ENCODE measurements at regions not wholly inside any gene's neighbourhood (a gene's known extent, or its start where the extent isn't known, plus 50 kb on each side); places are given as distances from the start of the nearest gene placed in this dataset.
A peak's percentile ranks its signal among the peaks of the same experiment; 100 is the strongest.

DNA sequence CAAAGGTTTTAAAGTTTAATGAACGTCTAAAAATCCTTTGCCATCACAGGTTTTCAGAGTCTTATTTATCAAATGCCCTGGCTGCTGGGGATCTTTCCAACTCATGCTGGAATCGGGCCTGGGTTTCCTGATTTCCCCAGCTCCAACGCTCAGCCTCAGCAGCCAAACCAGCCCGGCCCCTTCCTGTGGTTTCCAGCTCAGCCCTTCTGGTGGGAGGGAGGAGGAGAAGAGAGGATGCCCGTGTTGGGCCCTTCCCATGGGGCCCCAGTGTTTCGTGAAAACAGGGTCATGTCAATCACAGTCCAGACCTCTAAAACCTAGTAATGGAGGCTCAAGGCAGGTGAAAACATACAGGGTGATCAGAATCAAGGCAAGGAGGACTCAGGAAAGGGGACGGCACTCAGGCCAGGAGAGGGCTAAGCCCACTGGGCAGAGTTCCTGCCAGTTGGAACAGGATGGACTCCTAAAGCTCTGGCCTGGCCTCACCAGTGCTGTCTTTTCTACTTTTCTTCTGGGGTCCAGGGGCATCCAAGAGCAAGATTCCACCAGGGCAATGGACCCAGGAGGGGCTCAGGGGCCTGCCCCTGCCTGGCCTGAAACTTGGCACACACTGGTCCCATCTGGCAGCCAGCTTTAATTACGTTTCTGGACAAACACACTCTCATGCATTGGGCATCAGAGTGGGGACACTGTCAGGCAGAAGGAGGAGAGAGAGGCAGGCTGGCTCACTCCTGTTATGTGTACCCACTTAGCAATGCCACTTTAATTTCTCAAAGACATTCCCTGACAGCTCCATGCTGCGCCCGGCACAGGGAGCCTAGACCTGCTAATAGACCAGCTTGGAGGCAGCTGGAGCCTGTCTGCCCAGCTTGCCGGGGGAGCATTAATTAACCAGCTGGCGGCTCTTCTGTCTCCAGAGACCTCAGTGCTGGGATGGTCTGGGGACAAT is 194.6 kb downstream of the FAM43A start:
- Histone ChIP-seq H3F3A (replicated peaks; ENCODE audit: low read depth) (no peaks in the 10 kb centered on the region), H3K4me2 (no peak overlapping the region), H4K20me1 (replicated peaks; ENCODE audit: insufficient read depth) (no peaks in the 10 kb centered on the region), H3K4me1 (ENCODE audit: insufficient read depth) (no peaks in the 10 kb centered on the region), H3K27ac (ENCODE audit: low read depth) (no peak overlapping the region), H3K79me2 (replicated peaks; ENCODE audit: insufficient read depth) (no peaks in the 10 kb centered on the region), H3K36me3 (ENCODE audit: insufficient read depth) (no peaks in the 10 kb centered on the region), H3K4me3 (no peak overlapping the region), H3K9me2 (ENCODE audit: insufficient read depth) (no peaks in the 10 kb centered on the region), H2AFZ (no peak overlapping the region; the same call in 1 of the 2 replicates), H3K27me3 (ENCODE audit: insufficient read depth) (no peaks in the 10 kb centered on the region)
- Mint-ChIP-seq H3K36me3 (ENCODE audit: low read depth) (no peaks in the 10 kb centered on the region), H3K4me1 (no peaks in the 10 kb centered on the region), H3K27me3 (ENCODE audit: insufficient read depth, low read depth, poor library complexity) (peaks cover 4% of the 10 kb centered on the region), H3K9me3 (peaks cover 4% of the 10 kb centered on the region; the same call in 1 of the 3 replicates), H3K27ac (no peak overlapping the region), H3K4me3 (no peak overlapping the region)
- ATAC-seq (peak; percentile 55), DNase-seq (ENCODE audit: low spot score) (no peak)
- TF ChIP-seq STAT1 (IDR thresholded peaks at IDR 0.05; ENCODE audit: unreplicated experiment) (no peak), EZH2phosphoT487 (IDR thresholded peaks at IDR 0.05; ENCODE audit: unreplicated experiment) (no peak), JUNB (IDR thresholded peaks at IDR 0.05; ENCODE audit: unreplicated experiment) (no peak), ZNF114 (CRISPR knock-in tag; IDR thresholded peaks at IDR 0.05) (no peak), EZH2 (IDR thresholded peaks at IDR 0.05; ENCODE audit: low read depth, unreplicated experiment) (no peak), NANOG (IDR thresholded peaks at IDR 0.05; ENCODE audit: borderline replicate concordance) (no peak), CREB1 (CRISPR knock-in tag; IDR thresholded peaks at IDR 0.05; ENCODE audit: low read depth) (no peak), POLR2AphosphoS5 (IDR thresholded peaks at IDR 0.05; ENCODE audit: low read depth) (no peak), ZNF331 (CRISPR knock-in tag; IDR thresholded peaks at IDR 0.05; ENCODE audit: low read depth) (no peak)
- TF ChIP-seq, protein P1, sequence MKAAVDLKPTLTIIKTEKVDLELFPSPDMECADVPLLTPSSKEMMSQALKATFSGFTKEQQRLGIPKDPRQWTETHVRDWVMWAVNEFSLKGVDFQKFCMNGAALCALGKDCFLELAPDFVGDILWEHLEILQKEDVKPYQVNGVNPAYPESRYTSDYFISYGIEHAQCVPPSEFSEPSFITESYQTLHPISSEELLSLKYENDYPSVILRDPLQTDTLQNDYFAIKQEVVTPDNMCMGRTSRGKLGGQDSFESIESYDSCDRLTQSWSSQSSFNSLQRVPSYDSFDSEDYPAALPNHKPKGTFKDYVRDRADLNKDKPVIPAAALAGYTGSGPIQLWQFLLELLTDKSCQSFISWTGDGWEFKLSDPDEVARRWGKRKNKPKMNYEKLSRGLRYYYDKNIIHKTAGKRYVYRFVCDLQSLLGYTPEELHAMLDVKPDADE (IDR thresholded peaks at IDR 0.05), result no peak
- TF ChIP-seq, protein P2, sequence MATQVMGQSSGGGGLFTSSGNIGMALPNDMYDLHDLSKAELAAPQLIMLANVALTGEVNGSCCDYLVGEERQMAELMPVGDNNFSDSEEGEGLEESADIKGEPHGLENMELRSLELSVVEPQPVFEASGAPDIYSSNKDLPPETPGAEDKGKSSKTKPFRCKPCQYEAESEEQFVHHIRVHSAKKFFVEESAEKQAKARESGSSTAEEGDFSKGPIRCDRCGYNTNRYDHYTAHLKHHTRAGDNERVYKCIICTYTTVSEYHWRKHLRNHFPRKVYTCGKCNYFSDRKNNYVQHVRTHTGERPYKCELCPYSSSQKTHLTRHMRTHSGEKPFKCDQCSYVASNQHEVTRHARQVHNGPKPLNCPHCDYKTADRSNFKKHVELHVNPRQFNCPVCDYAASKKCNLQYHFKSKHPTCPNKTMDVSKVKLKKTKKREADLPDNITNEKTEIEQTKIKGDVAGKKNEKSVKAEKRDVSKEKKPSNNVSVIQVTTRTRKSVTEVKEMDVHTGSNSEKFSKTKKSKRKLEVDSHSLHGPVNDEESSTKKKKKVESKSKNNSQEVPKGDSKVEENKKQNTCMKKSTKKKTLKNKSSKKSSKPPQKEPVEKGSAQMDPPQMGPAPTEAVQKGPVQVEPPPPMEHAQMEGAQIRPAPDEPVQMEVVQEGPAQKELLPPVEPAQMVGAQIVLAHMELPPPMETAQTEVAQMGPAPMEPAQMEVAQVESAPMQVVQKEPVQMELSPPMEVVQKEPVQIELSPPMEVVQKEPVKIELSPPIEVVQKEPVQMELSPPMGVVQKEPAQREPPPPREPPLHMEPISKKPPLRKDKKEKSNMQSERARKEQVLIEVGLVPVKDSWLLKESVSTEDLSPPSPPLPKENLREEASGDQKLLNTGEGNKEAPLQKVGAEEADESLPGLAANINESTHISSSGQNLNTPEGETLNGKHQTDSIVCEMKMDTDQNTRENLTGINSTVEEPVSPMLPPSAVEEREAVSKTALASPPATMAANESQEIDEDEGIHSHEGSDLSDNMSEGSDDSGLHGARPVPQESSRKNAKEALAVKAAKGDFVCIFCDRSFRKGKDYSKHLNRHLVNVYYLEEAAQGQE (IDR thresholded peaks at IDR 0.05; ENCODE audit: unreplicated experiment), result no peak
- TF ChIP-seq, protein P3, sequence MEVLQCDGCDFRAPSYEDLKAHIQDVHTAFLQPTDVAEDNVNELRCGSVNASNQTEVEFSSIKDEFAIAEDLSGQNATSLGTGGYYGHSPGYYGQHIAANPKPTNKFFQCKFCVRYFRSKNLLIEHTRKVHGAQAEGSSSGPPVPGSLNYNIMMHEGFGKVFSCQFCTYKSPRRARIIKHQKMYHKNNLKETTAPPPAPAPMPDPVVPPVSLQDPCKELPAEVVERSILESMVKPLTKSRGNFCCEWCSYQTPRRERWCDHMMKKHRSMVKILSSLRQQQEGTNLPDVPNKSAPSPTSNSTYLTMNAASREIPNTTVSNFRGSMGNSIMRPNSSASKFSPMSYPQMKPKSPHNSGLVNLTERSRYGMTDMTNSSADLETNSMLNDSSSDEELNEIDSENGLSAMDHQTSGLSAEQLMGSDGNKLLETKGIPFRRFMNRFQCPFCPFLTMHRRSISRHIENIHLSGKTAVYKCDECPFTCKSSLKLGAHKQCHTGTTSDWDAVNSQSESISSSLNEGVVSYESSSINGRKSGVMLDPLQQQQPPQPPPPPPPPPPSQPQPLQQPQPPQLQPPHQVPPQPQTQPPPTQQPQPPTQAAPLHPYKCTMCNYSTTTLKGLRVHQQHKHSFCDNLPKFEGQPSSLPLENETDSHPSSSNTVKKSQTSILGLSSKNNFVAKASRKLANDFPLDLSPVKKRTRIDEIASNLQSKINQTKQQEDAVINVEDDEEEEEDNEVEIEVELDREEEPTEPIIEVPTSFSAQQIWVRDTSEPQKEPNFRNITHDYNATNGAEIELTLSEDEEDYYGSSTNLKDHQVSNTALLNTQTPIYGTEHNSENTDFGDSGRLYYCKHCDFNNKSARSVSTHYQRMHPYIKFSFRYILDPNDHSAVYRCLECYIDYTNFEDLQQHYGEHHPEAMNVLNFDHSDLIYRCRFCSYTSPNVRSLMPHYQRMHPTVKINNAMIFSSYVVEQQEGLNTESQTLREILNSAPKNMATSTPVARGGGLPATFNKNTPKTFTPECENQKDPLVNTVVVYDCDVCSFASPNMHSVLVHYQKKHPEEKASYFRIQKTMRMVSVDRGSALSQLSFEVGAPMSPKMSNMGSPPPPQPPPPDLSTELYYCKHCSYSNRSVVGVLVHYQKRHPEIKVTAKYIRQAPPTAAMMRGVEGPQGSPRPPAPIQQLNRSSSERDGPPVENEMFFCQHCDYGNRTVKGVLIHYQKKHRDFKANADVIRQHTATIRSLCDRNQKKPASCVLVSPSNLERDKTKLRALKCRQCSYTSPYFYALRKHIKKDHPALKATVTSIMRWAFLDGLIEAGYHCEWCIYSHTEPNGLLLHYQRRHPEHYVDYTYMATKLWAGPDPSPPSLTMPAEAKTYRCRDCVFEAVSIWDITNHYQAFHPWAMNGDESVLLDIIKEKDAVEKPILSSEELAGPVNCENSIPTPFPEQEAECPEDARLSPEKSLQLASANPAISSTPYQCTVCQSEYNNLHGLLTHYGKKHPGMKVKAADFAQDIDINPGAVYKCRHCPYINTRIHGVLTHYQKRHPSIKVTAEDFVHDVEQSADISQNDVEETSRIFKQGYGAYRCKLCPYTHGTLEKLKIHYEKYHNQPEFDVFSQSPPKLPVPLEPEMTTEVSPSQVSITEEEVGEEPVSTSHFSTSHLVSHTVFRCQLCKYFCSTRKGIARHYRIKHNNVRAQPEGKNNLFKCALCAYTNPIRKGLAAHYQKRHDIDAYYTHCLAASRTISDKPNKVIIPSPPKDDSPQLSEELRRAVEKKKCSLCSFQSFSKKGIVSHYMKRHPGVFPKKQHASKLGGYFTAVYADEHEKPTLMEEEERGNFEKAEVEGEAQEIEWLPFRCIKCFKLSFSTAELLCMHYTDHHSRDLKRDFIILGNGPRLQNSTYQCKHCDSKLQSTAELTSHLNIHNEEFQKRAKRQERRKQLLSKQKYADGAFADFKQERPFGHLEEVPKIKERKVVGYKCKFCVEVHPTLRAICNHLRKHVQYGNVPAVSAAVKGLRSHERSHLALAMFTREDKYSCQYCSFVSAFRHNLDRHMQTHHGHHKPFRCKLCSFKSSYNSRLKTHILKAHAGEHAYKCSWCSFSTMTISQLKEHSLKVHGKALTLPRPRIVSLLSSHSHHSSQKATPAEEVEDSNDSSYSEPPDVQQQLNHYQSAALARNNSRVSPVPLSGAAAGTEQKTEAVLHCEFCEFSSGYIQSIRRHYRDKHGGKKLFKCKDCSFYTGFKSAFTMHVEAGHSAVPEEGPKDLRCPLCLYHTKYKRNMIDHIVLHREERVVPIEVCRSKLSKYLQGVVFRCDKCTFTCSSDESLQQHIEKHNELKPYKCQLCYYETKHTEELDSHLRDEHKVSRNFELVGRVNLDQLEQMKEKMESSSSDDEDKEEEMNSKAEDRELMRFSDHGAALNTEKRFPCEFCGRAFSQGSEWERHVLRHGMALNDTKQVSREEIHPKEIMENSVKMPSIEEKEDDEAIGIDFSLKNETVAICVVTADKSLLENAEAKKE (CRISPR knock-in tag; IDR thresholded peaks at IDR 0.05), result no peak
- TF ChIP-seq, protein P4, sequence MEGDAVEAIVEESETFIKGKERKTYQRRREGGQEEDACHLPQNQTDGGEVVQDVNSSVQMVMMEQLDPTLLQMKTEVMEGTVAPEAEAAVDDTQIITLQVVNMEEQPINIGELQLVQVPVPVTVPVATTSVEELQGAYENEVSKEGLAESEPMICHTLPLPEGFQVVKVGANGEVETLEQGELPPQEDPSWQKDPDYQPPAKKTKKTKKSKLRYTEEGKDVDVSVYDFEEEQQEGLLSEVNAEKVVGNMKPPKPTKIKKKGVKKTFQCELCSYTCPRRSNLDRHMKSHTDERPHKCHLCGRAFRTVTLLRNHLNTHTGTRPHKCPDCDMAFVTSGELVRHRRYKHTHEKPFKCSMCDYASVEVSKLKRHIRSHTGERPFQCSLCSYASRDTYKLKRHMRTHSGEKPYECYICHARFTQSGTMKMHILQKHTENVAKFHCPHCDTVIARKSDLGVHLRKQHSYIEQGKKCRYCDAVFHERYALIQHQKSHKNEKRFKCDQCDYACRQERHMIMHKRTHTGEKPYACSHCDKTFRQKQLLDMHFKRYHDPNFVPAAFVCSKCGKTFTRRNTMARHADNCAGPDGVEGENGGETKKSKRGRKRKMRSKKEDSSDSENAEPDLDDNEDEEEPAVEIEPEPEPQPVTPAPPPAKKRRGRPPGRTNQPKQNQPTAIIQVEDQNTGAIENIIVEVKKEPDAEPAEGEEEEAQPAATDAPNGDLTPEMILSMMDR (conservative IDR thresholded peaks at IDR 0.05; ENCODE audit: low read depth in 2 of 2), result no peak

All from GM23338 (cell line).